ENCODE measurements at regions not wholly inside any gene's neighbourhood (a gene's known extent, or its start where the extent isn't known, plus 50 kb on each side); places are given as distances from the start of the nearest gene placed in this dataset.
"Not testable (repeated sequence)": the region's sequence is repeated elsewhere in the genome, so short reads cannot be mapped to it uniquely, and the experiment has no call there.

DNA sequence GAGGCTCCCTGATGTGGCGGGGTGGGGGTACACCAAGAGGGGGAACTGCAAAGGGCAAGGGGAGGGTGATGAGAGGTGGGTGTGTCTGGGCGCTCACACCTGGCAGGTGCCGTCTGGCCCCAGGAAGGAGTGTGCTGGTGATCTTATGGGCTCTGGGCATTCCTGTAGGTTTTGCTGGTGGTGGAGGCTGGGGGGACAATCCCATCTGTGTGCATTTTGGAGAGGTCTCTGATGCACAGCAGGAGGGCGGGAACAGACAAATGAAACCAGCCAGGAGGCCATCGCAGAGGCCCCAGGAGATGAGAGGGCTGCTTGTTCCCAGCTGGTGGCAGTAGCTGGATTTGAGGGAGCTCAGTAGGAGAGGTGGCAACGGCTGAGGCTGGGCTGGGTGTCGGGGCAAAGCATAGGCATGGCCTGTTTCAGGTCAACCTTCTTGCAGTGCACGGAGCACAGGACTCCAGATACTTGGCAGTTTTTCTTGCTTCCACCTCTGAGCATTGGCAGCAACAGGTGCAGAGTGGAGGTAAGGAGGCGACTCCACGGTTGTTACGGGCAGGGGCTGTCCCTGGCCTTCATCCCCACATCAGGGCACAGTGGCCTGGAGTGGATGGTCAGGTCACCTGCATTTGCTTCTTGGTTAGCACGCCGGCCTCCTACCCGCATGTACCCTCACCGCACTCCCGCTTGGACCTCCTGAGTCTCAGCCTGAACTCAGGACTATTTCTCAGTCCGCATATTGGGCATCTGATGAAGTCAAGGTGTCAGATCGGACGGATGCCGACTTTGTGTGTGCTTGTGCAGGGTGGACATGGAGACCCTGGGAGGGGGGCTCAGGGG is 194.2 kb upstream of the HDAC4 start:
- DNase-seq: no peak

DNA sequence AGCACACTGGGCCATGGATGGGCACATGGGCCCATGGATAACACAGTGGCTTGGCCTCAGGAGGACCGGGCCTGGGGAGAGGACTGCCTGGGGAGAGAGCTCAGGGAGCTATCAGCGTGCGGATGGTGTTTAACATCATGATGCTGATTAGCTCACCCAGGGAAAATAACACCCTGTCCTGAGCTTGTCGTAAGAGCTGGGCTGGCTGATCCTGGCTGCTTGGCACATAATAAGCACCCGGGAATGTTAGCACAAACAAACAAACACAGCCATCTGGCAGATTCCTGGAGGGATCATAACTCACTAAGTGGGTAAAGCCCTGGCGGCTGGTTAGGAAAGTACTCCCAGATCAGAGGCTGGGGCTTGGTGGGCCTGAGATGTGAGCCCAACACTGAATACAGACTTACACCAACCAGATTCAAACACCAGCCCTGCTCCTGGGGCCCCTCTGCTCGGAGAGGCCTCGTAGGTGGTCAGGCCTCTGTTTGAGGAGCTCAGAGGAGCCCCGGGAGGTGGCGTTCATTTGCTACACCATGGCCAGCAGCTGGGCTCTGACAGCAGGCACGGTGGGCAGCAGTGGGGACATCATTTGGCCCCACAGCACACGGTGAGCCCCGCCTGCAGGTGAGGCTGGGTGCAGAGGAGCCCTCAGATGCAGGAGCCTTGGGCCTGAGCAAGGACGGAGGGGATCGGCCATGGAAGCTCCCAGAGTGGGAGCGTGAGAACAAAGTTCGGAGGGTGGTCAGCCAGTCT is 193.4 kb upstream of the HDAC4 start:
- no peak for DNase-seq

DNA sequence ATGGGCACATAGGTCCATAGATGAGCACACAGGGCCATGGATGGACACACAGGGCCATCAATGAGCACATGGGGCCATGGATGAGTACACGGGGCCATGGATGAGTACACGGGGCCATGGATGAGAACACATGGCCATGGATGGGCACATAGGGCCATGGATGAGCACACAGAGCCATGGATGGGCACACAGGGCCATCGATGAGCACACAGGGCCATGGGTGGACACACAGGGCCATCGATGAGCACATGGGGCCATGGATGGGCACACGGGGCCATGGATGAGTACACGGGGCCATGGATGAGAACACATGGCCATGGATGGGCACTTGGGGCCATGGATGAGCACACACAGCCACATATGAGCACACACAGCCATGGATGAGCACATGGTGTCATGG is 192.6 kb upstream of the HDAC4 start:
- no peak for DNase-seq

GRCh38 chr2:239592629-239593290 is 191.9 kb upstream of the HDAC4 start:
- DNase-seq: not testable (repeated sequence)

DNA sequence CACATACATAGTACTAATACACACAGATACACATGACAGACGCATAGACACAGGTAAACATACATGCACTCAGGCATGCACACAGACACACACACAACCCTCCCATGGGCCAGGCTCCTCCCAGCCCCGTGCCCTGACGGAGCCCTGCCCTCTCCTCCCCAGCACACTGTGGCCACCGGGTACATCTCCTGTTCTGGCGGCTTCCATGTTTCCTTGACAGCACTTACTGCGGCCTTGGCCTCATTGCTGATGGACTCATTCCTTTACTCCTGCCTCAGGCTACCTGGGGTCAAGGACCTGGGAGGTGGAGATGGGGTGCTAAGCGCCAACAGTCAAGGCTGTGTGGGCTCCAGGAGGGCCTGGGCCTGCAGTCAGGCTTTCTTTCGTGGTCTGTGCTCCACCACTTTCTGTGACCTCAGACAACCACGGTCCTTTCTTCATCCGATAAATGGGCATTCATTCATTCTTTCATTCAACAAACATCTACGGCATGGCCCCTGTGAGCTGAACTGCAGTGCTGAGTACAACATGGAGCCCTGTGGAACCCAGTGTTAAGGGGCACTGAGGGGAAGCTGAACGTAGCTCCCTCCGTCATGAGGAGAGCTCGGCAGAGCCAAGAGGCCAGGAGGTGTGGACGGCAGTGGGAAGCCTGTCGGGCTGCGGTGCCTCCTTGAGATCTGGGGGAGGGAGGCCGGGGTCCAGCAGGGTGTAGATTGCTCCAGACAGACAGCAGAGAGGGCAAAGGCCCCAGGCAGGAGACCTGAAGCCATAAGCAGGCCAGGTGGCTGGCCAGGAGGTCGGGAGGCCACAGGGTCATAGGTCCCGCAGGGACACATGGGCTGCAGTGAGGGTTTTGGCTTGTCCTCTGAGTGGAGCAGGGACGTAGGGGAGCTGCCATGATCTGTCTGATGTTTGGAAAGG is 190.4 kb upstream of the HDAC4 start:
- DNase-seq: no peak

DNA sequence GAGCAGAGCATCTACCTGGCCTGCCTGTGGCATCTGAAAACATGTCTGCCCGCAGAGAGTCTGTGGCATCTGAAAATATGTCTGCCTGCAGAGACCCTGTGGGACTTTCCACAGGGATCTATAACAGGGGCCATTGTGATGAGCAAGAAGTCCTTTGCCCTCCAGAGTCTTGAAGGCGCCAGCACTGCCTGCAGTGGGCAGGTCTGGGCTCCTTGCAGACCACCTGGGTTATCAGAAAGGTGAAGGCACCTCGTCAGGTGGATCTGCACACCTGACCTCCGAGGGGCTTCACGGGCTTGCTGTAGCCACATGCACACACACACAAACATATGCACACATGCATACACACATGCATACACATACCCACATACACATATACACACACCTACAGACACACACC is 189.5 kb upstream of the HDAC4 start:
- no peak for DNase-seq

GRCh38 chr2:239589833-239590232 is 189.0 kb upstream of the HDAC4 start:
- no peak for DNase-seq

- DNase-seq: no peak
Observed at GRCh38 chr2:239589270-239589825, 188.5 kb upstream of the HDAC4 start.

DNA sequence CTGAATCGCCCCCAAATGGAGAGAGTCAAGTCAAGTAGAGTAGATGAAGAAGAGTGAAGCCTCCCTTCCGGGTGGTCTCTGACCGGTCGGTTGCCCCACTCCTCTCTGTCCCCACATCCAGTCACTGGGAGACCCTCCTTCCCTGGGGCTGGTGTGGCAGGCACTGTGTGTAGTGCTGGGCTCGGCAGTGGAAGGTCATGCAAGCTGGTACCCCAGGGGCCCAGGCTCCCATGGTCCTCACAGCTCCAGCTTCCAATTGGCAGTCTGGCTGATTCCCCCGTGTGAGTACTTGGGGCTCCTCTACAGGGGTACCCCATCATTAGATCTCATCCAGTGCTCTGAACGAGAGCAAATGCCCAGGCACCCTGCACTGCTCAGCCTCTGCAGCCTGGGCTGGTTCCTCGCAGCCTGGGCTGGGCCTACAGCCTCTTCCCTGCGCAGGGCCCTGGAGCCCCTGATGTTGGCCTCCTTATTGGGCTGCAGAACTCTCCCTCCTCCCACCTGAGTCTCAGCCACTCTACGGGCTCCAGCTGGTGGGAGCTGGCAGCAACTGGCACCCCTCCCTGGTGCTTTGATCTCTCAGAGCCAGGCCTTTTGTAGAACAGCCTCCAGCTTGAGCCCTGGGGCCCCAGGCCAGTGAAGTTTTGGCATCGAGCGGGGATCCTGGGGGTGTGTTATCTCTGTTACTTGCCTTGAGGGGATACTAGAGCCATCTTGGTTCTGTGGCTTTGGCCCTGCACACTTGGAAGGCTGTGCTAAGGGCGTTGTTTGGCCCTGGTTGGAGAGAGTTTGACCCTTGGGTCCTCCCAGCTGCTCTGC is 187.8 kb upstream of the HDAC4 start:
- no peak for DNase-seq

DNA sequence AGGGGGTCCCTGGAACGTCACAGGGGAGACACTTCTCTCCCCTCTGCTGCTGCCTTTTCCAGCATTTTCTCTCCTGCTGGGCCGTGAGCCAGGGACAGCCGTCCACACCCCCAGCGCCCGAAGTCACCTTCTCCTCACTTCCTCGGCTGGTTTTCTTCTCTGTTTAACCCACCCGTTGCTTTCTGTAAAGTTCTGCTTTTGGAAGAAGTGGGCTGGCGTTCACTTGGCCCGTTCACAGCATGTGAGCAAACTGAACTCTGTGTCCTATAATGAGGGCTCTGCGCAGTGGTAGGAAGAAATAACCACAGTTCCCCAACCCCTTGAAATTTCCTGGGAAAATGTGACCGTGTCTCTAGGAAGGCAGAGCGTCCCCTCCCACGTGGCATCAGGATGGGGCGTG is 187.0 kb upstream of the HDAC4 start:
- no peak for DNase-seq

- no peak for DNase-seq
Observed at GRCh38 chr2:239587311-239587731, 186.5 kb upstream of the HDAC4 start.

DNA sequence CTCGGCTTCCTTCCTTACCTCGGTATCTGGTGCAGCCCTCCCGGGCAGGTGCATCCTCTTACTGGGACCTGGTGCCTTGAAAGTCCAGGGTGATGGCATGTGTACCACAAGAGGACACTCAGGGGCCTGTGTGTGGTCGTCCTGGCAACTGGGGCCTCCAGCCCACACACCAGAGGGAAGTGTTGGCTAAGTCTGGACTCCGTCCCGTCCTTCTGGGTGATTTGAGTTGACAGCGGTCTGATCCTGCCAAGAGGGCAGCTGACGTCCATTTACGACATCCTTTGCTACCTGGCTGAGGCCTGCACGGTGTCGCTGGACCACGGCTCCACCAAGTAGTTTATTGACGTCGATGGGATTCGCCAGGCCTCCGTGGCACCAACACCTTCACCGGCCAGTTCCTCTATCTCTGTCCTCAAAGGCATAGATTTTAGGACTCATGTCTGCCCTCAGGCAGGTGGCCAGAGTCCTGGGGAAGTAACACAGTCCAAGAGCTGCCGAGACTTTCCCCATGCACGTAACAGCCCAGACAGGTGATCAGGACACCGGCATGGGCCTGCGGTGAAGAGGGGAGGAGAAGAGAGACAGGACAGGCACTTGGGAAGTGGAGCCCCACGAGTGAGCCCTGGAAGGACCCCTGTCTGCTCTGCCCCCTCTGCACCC is 186.0 kb upstream of the HDAC4 start:
- DNase-seq: no peak

GRCh38 chr2:239585422-239585821 is 184.6 kb upstream of the HDAC4 start:
- DNase-seq: no peak

- no peak for DNase-seq
Observed at GRCh38 chr2:239584986-239585385, 184.2 kb upstream of the HDAC4 start.

DNA sequence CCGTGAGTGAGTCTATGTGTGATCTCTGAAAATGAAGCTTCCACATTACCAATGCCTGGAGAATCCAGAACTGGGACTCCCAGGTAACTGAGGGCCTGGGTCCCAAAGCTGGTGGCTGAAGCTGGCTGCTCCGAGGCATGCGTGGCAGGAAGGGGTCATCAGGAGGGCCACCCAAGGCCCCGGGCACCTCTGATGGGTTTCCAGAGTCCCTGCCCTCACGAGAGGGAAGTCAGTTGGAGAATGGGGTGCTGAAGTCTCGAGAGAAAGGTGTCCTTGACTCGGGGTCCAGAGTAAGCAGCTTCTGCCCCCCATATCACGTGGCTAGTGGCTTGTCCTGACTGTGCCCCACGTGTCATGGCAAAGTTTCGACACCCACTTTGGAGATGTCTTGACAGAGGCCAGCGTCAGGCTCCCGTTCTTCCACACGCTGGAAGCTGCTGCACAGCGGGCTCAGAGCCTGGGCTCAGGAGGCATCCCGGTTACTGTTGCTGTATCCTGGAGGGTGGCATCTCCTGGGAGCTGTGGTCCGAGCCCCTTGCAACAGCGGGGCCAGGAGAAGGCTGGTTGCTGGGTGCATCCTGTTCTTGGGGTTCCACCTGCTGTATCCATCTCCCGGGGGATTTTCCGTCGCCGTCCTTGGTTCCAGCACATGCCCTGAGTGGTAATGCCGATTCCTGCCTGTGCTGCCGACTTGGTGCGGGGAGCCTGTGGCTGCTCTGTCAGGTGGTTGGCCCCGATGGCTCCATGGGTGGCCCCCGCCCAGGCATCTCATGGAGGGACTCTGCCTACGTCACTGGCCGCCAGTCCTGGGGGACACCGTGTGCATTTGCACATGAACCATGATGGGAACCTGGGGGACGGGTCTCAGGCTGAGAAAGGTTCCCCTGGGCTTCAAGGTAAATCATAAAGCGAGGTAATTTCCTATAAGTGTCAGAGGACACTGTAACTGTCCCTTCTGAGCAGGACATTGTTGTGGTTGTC is 183.3 kb upstream of the HDAC4 start:
- no peak for DNase-seq

DNA sequence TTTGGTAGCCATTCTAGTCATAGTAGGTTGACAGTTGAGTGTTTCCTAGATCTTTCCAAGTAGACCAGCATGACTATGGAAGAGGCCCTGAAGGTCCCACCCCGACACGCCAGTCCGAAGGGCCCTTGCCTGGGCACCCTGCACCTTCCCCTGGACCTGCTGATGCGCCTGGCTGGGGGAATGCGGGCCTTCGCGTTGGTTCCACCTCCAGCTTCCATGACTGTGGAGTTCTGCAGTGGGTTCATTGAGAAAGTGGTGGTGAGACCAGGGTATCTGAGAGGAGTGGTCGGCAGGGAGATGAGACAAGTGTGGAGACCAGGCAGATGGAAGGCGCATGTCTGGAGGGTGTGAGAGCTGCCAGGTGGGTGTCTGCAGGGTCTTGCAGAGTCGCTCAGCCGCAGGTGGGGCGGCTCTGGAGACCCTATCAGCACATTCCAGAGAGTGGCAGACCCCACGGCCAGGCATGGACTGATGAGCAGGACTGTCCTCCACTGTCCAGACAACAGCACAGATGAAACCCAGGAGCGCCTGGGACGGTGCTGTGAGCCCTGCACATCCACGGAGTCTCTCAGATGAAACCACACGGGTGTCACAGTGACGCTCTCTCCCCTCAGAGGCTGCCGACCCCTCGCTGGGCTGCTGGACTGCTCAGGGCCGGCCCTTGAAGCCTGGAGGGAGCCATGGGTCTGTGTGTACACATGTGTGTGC is 182.5 kb upstream of the HDAC4 start:
- no peak for DNase-seq

- no peak for DNase-seq
Observed at GRCh38 chr2:239582476-239582875, 181.7 kb upstream of the HDAC4 start.

DNA sequence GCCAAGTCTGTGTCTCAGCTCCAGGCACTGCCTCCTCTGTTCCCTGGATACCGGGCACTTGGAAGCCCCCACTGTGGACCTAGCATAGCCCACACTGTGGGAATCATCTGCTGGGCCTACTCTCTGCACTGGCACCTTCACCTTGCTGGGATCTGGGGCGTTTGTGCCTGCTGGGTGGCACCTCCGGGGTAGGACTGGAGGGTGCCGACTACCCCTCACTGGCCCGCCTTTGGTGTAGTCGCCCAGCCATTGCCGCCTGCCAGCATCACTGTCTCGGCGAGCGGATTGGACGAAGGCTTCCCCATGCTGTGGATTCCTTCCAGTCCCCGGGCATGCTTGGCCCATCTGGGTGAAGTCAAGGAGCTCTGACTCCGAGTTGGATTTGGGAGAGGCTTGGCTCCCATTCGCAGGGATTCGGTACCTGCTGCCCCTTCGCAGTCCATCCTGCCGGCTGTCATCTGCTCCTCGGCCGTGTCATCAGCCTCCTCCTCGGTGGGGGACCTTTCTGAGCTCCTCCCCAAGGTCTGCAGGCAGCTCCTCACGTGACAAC is 180.6 kb upstream of the HDAC4 start:
- no peak for DNase-seq

GRCh38 chr2:239580199-239580527 is 179.3 kb upstream of the HDAC4 start:
- no peak for DNase-seq

Data from CD4-positive, alpha-beta T cell treated with Interleukin-10 for 1 hour (primary cell).